ENCODE measurements at regions not wholly inside any gene's neighbourhood (a gene's known extent, or its start where the extent isn't known, plus 50 kb on each side); places are given as distances from the start of the nearest gene placed in this dataset.

GRCh38 chr15:46713045-46713444 lies 1004.3 kb upstream of the SEMA6D start:
- TF ChIP-seq CTCF (conservative IDR thresholded peaks at IDR 0.05) = no peak
- Mint-ChIP-seq H3K9me3 (no peaks in the 10 kb centered on the region), H3K4me1 (peaks cover 4% of the 10 kb centered on the region), H3K4me3 (no peak overlapping the region), H3K27ac (no peak overlapping the region), H3K27me3 (ENCODE audit: insufficient read depth) (no peaks in the 10 kb centered on the region), H3K36me3 (ENCODE audit: low read depth) (no peaks in the 10 kb centered on the region)
- Histone ChIP-seq H3K9ac (ENCODE audit: extremely low read depth, low read length, poor library complexity, severe bottlenecking) (no peak overlapping the region), H3K4me1 (ENCODE audit: control insufficient read depth, insufficient read depth, low read length) (no peaks in the 10 kb centered on the region), H3K9me3 (ENCODE audit: control insufficient read depth, low read length) (no peaks in the 10 kb centered on the region), H3K36me3 (ENCODE audit: control insufficient read depth, insufficient read depth, low read length) (no peaks in the 10 kb centered on the region), H3K27ac (ENCODE audit: low read depth, low read length) (no peak overlapping the region), H3K27me3 (ENCODE audit: control insufficient read depth, insufficient read depth, low read length, poor library complexity, severe bottlenecking) (no peaks in the 10 kb centered on the region), H3K4me3 (ENCODE audit: low read length) (no peak overlapping the region)
- 82 to 100% methylated on average over 2 of the region's 2 CpGs for WGBS, 2 experiments (ENCODE audit: insufficient coverage in 1 of 2, insufficient read length in 1 of 2)
- DNase-seq = no peak

- H3K27ac Mint-ChIP-seq = no peak overlapping the region
- no peaks in the 10 kb centered on the region for H3K36me3 ChIP-seq (ENCODE audit: control insufficient read depth, insufficient read depth, low read length)
- H3K27me3 ChIP-seq (ENCODE audit: control insufficient read depth, insufficient read depth, low read length, poor library complexity, severe bottlenecking) = no peaks in the 10 kb centered on the region
- no peaks in the 10 kb centered on the region for H3K27me3 Mint-ChIP-seq (ENCODE audit: insufficient read depth)
- no peaks in the 10 kb centered on the region for H3K9me3 ChIP-seq (ENCODE audit: control insufficient read depth, low read length)
- no peak for TF ChIP-seq CTCF (conservative IDR thresholded peaks at IDR 0.05)
- no peaks in the 10 kb centered on the region for H3K4me1 ChIP-seq (ENCODE audit: control insufficient read depth, insufficient read depth, low read length)
- no peak overlapping the region for H3K27ac ChIP-seq (ENCODE audit: low read depth, low read length)
- H3K9ac ChIP-seq (ENCODE audit: extremely low read depth, low read length, poor library complexity, severe bottlenecking) = no peak overlapping the region
- no peaks in the 10 kb centered on the region for H3K9me3 Mint-ChIP-seq
- no peak for DNase-seq
- no peak overlapping the region for H3K4me3 Mint-ChIP-seq
- 81 to 92% methylated on average over 2 of the region's 2 CpGs for WGBS, 2 experiments (ENCODE audit: insufficient coverage in 1 of 2, insufficient read length in 1 of 2)
- H3K4me3 ChIP-seq (ENCODE audit: low read length) = no peak overlapping the region
- peaks cover 4% of the 10 kb centered on the region for H3K4me1 Mint-ChIP-seq
- no peaks in the 10 kb centered on the region for H3K36me3 Mint-ChIP-seq (ENCODE audit: low read depth)
These were observed 1002.4 kb upstream of the SEMA6D start for GRCh38 chr15:46714950-46715349.

GRCh38 chr15:46723308-46723707 lies 994.0 kb upstream of the SEMA6D start:
- Histone ChIP-seq H3K4me1 (ENCODE audit: control insufficient read depth, insufficient read depth, low read length) (no peaks in the 10 kb centered on the region), H3K27ac (ENCODE audit: low read depth, low read length) (no peak overlapping the region), H3K9ac (ENCODE audit: extremely low read depth, low read length, poor library complexity, severe bottlenecking) (no peak overlapping the region), H3K27me3 (ENCODE audit: control insufficient read depth, insufficient read depth, low read length, poor library complexity, severe bottlenecking) (no peaks in the 10 kb centered on the region), H3K36me3 (ENCODE audit: control insufficient read depth, insufficient read depth, low read length) (no peaks in the 10 kb centered on the region), H3K9me3 (ENCODE audit: control insufficient read depth, low read length) (peaks cover 2% of the 10 kb centered on the region), H3K4me3 (ENCODE audit: low read length) (no peak overlapping the region)
- no peak for DNase-seq
- no peak overlapping the region for H3K4me3 Mint-ChIP-seq
- TF ChIP-seq CTCF (conservative IDR thresholded peaks at IDR 0.05) = no peak
- 96% methylated on average over 2 of the region's 2 CpGs; no CpG with 5 or more reads in 1 of the 2 experiments for WGBS, 2 experiments (ENCODE audit: insufficient coverage in 1 of 2, insufficient read length in 1 of 2)
- no peaks in the 10 kb centered on the region for H3K36me3 Mint-ChIP-seq (ENCODE audit: low read depth)
- H3K9me3 Mint-ChIP-seq = peaks cover 13% of the 10 kb centered on the region
- no peak overlapping the region for H3K27ac Mint-ChIP-seq
- no peaks in the 10 kb centered on the region for H3K4me1 Mint-ChIP-seq
- no peaks in the 10 kb centered on the region for H3K27me3 Mint-ChIP-seq (ENCODE audit: insufficient read depth)
